Right lobe of liver (tissue), 6 donors: ENCODE measurements at regions not wholly inside any gene's neighbourhood (a gene's known extent, or its start where the extent isn't known, plus 50 kb on each side); places are given as distances from the start of the nearest gene placed in this dataset.

Source experiments
- ATAC-seq, 4 donors: fragments of 200-7000 bp; cut with Tn5 transposase; one replicate each; pipeline ENCODE4 v1.9.1; 2020; ENCODE audit warnings: mild to moderate bottlenecking in 4 of 4, moderate library complexity in 4 of 4
- DNase-seq, 3 donors: peaks; one replicate each; pipeline ENCODE4 v3.0.0-alpha.2; 2020
- H3K27ac ChIP-seq, 3 donors: fragments of 200-600 bp; one replicate each; pipeline ENCODE4 v1.8.0; 2022
- H3K27me3 ChIP-seq, 2 donors: fragments of 200-600 bp; one replicate each; pipeline ENCODE4 v1.8.0; 2022
- H3K36me3 ChIP-seq, 4 donors: fragments of 200-600 bp; sonication (generic) in 1 of 4; one replicate each; pipeline versions ENCODE4 v1.5.1 to v1.8.0; 2017 to 2022; ENCODE audit warnings: control low read depth in 1 of 4
- H3K4me1 ChIP-seq, 4 donors: fragments of 200-600 bp; sonication (generic) in 1 of 4; one replicate each; pipeline versions ENCODE4 v1.5.1 to v1.8.0; 2017 to 2022; ENCODE audit warnings: control low read depth in 1 of 4
- H3K4me3 ChIP-seq, 3 donors: fragments of 200-600 bp; one replicate each; pipeline ENCODE4 v1.8.0; 2022
- H3K9me3 ChIP-seq, 4 donors: fragments of 200-600 bp; sonication (generic) in 1 of 4; one replicate each; pipeline versions ENCODE4 v1.5.1 to v1.8.0; 2017 to 2022; ENCODE audit warnings: control low read depth in 1 of 4
- POLR2A ChIP-seq: fragments of 450-650 bp; IDR thresholded peaks from one replicate; pipeline ENCODE4 v1.6.1; 2017; ENCODE audit warnings: antibody characterized with exemption, mild to moderate bottlenecking
- WGBS: methylation state at CpG from one replicate; pipeline ENCODE4 v1.1.6; 2018; ENCODE audit warnings: low coverage, low lambda C conversion rate; ENCODE audit not compliant: insufficient coverage; ENCODE audit errors: missing lambda C conversion rate; 5-methylcytosine and 5-hydroxymethylcytosine counted together
- intact Hi-C, 2 donors: fragments of 100-400 bp; cut with DNase I; formaldehyde crosslinking; loops; one replicate each; pipeline versions ENCODE4 v1.11.2 to v1.14.1; 2022
- TF ChIP-seq, protein P1 (sequence below), 4 donors: fragments of 200-600 bp in 3 of 4; fragments of 450-650 bp in 1 of 4; IDR thresholded peaks; one replicate each; pipeline versions ENCODE4 v1.5.1 to v1.8.0; 2016 to 2022; ENCODE audit warnings: antibody characterized with exemption in 4 of 4, mild to moderate bottlenecking in 2 of 4
- donor health status: DM: no; HTN: yes; CAD: no.
- donor health status: DM: no; HTN: no; CAD: no.
- donor health status: DM: no; HTN: no; CAD: no.
- donor health status: DM: no; HTN: yes; CAD: no.
- donor health status: DM: no; HTN: yes; CAD: no.

DNA sequence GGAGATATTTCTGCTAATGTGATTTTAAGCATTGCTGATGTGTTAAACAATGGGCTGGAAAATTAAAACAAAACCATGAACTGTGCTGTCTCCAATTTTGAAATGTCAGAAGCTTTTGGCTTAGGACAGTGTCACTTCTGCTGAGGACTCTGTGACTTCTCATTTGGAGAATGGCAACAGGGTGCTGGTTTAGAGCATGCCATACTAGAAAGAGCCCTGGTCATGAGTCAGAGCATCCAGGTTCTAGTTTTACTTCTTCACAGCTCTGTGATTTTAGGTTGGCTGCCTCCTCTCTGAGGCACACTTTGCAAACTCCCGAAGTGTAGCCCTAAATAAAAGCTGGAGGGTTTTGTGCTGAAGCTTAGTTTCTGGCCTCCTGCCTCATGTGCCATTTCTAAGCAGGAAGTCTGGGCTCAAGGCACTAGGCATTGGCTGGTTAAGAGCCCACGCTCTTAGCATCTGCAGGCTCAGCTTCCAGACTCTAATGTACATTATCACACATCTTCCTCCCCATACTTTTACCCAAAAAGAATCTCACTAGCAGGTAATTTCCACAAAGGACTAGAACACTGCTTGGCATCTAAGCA lies 193.8 kb downstream of the CNTN3 start:
- no peaks in the 10 kb centered on the region for H3K27me3 ChIP-seq
- no peaks in the 10 kb centered on the region for H3K4me1 ChIP-seq
- TF ChIP-seq POLR2A: no peak
- TF ChIP-seq, protein P1, sequence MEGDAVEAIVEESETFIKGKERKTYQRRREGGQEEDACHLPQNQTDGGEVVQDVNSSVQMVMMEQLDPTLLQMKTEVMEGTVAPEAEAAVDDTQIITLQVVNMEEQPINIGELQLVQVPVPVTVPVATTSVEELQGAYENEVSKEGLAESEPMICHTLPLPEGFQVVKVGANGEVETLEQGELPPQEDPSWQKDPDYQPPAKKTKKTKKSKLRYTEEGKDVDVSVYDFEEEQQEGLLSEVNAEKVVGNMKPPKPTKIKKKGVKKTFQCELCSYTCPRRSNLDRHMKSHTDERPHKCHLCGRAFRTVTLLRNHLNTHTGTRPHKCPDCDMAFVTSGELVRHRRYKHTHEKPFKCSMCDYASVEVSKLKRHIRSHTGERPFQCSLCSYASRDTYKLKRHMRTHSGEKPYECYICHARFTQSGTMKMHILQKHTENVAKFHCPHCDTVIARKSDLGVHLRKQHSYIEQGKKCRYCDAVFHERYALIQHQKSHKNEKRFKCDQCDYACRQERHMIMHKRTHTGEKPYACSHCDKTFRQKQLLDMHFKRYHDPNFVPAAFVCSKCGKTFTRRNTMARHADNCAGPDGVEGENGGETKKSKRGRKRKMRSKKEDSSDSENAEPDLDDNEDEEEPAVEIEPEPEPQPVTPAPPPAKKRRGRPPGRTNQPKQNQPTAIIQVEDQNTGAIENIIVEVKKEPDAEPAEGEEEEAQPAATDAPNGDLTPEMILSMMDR (IDR thresholded peaks at IDR 0.05): no peak
- DNase-seq: no peak
- H3K9me3 ChIP-seq: no peaks in the 10 kb centered on the region
- intact Hi-C loops: no loop called here
- no peaks in the 10 kb centered on the region for H3K36me3 ChIP-seq
- 71% methylated on average over 2 of the region's 2 CpGs for WGBS
- no peak overlapping the region for H3K4me3 ChIP-seq
- ATAC-seq: no peak
- no peak overlapping the region for H3K27ac ChIP-seq

DNA sequence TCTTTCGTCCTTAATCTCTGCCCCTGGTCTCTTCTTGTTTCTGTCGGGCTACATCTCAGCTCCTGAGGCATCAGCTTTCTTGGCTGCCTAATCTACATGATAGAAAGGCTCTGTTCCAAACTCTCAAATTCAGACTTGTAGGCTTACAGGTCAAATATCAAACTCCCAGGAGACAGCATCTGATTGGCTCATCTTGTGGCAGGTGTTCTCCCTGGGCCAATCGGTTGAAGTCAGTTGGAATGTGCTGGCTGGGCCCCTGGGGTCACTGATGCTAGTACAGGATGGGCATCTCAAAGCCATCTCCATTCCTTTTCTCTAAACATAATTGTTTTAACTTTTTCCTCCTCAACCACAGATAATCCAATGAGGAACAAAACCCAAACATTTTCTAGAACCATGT lies 198.7 kb downstream of the CNTN3 start:
- H3K4me1 ChIP-seq: peaks cover 0 to 14% (median 5%) of the 10 kb centered on the region in 4 donors
- TF ChIP-seq, protein P1 (IDR thresholded peaks at IDR 0.05): no peak
- TF ChIP-seq POLR2A: no peak

DNA sequence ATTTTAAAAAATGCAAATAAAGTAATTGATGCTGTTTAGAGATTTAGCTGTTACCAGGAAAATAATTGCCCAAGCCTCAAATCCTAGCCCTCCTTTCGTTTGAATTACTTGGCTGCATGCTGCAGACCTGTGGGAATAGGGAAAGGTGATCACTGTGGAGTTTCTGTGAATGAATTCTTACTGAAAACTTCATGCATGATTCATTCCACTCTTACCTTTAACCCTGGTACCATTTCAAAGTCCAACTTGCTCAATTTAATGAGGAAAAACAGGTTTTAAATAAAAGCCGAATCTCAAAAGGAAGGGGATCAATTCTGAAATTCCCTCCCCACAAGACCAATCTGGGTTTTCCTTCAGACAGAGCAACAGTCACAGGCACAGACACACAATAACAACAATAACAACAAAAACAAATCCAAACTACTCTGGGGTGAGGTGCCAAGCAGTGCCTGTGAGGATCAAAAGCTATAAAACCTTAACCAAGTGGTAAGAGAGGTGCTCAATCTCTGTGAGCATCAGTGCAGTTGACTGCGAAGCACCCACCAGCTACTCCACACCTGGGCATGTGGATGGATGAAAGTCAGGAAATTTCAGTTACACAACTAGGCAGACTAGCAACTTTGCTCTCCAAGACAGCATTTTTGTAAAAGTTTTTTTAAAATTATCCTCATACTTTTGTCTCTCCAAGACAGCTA lies 200.8 kb downstream of the CNTN3 start:
- TF ChIP-seq, protein P1 (IDR thresholded peaks at IDR 0.05): no peak
- TF ChIP-seq POLR2A: no peak
- no peak for DNase-seq
- ATAC-seq: peak; percentile 83 to 91 (median 88)
- H3K9me3 ChIP-seq: no peaks in the 10 kb centered on the region
- H3K4me1 ChIP-seq: peaks cover 0 to 15% (median 7%) of the 10 kb centered on the region in 4 donors
- no peaks in the 10 kb centered on the region for H3K27me3 ChIP-seq
- intact Hi-C loops: no loop called here
- H3K36me3 ChIP-seq: no peaks in the 10 kb centered on the region
- no peak overlapping the region for H3K4me3 ChIP-seq
- peak overlapping the region; percentile 59 to 78 (median 71) for H3K27ac ChIP-seq
- WGBS: 19% methylated on average over 3 of the region's 3 CpGs

More for the DNA sequence above, 198.7 kb downstream of the CNTN3 start:
- ATAC-seq: no peak
- intact Hi-C loops: no loop called here
- Histone ChIP-seq H3K27ac (no peak overlapping the region), H3K27me3 (no peaks in the 10 kb centered on the region), H3K4me3 (no peak overlapping the region), H3K9me3 (no peaks in the 10 kb centered on the region), H3K36me3 (no peaks in the 10 kb centered on the region)
- WGBS: no CpG with 5 or more reads among the region's 3 CpGs
- no peak for DNase-seq

DNA sequence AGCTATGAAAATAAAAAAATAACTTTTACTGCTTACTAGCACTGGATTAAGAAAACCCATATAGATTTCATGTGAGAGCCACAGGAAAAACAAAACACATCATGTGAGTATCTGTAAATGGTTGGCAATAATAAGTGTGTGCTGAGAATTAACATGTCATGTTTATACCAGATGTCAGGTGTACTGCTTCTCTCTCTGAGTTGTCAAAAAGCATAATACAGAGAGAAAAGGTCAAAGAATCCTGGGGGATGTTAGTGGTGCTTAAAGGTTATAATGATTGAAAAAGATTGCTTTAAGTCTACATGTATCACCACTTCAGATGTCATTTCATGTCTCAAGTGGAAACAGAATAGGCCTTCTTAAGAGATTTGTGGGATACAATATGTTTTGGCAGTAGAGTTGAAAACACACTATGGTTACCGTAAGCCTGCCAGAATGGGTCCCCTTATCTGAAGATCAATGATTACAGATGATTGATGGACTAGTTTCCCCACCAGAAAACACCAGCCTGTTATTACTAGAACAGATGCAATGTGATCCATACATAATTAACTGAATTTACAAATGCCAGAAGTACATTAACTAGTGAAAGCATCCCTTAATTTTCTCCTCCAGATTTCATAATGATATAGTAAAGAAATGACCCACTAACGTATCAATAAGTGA lies 204.1 kb downstream of the CNTN3 start:
- WGBS: 79% methylated on average over 2 of the region's 2 CpGs
- Histone ChIP-seq H3K4me1 (peaks cover 0 to 15% (median 7%) of the 10 kb centered on the region in 4 donors), H3K36me3 (no peaks in the 10 kb centered on the region), H3K9me3 (no peaks in the 10 kb centered on the region), H3K27ac (no peak overlapping the region), H3K27me3 (no peaks in the 10 kb centered on the region), H3K4me3 (no peak overlapping the region)
- ATAC-seq (no peak), DNase-seq (no peak)
- intact Hi-C loops: no loop called here
- no peak for TF ChIP-seq POLR2A
- TF ChIP-seq, protein P1 (IDR thresholded peaks at IDR 0.05): no peak
